Chondrocyte (in vitro differentiated cells): ENCODE measurements at regions not wholly inside any gene's neighbourhood (a gene's known extent, or its start where the extent isn't known, plus 50 kb on each side); places are given as distances from the start of the nearest gene placed in this dataset.

Source experiments
- DNase-seq: peaks from one replicate; pipeline ENCODE4 v3.0.0; 2021; ENCODE audit warnings: mixed read lengths, low spot score
- H3K27ac Mint-ChIP-seq: one replicate; pipeline ENCODE4 v1.8.0; 2021; ENCODE audit warnings: mild to moderate bottlenecking, moderate library complexity, mixed read lengths; ENCODE audit not compliant: unreplicated experiment
- H3K27me3 Mint-ChIP-seq: 2 replicates; pipeline ENCODE4 v1.8.0; 2021; ENCODE audit warnings: low read depth, mixed read lengths
- H3K36me3 Mint-ChIP-seq: 2 replicates; pipeline ENCODE4 v1.8.0; 2021; ENCODE audit warnings: low read depth, mixed read lengths
- H3K4me1 Mint-ChIP-seq: 2 replicates; pipeline ENCODE4 v1.8.0; 2021; ENCODE audit warnings: low read depth, mild to moderate bottlenecking, mixed read lengths
- H3K4me3 Mint-ChIP-seq: one replicate; pipeline ENCODE4 v1.8.0; 2021; ENCODE audit warnings: mild to moderate bottlenecking, moderate library complexity, mixed read lengths; ENCODE audit not compliant: unreplicated experiment
- H3K9me3 Mint-ChIP-seq: 2 replicates; pipeline ENCODE4 v1.8.0; 2021; ENCODE audit warnings: low read depth, mixed read lengths
- CTCF ChIP-seq: fragments of 200-600 bp; sonication (generic); IDR thresholded peaks from 2 replicates; pipeline ENCODE4 v1.5.0; 2021; ENCODE audit warnings: antibody characterized with exemption, mild to moderate bottlenecking, moderate library complexity

GRCh38 chr2:136539355-136539754 is 226.0 kb upstream of the THSD7B start:
- TF ChIP-seq CTCF, result no peak
- Mint-ChIP-seq H3K27ac (no peak overlapping the region), H3K36me3 (no peaks in the 10 kb centered on the region), H3K4me3 (no peak overlapping the region), H3K4me1 (no peaks in the 10 kb centered on the region), H3K9me3 (peaks cover 16% of the 10 kb centered on the region), H3K27me3 (no peaks in the 10 kb centered on the region)
- no peak for DNase-seq

- no peaks in the 10 kb centered on the region for H3K36me3 Mint-ChIP-seq
- peaks cover 16% of the 10 kb centered on the region for H3K9me3 Mint-ChIP-seq
- no peak overlapping the region for H3K4me3 Mint-ChIP-seq
- no peak for DNase-seq
- H3K4me1 Mint-ChIP-seq, result no peaks in the 10 kb centered on the region
- TF ChIP-seq CTCF, result no peak
- no peak overlapping the region for H3K27ac Mint-ChIP-seq
- no peaks in the 10 kb centered on the region for H3K27me3 Mint-ChIP-seq
Measured at GRCh38 chr2:136538489-136538888, 226.9 kb upstream of the THSD7B start.

DNA sequence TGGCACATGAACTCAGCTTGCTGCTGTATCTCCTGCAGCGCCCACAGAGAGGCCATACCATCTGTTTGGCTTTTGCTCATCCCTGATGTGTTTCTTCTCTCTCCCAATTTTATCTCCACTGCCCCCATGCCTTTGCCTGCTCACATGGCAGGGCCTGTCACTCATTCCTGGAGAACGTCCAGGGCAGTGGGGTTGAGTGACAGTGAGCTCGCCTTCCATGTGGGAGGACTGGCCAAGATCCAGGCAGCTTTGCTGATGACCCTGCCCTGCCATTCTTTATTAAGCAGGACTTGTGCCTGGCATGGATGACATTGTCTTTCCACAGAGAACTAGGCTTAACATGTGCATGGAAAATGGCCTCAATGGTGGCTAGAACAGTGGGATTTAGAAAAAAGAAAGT is 230.5 kb upstream of the THSD7B start:
- H3K27me3 Mint-ChIP-seq, result no peaks in the 10 kb centered on the region
- no peak overlapping the region for H3K27ac Mint-ChIP-seq
- H3K36me3 Mint-ChIP-seq, result no peaks in the 10 kb centered on the region
- TF ChIP-seq CTCF, result no peak
- H3K9me3 Mint-ChIP-seq, result peaks cover 9% of the 10 kb centered on the region
- DNase-seq, result no peak
- no peak overlapping the region for H3K4me3 Mint-ChIP-seq
- no peaks in the 10 kb centered on the region for H3K4me1 Mint-ChIP-seq

DNA sequence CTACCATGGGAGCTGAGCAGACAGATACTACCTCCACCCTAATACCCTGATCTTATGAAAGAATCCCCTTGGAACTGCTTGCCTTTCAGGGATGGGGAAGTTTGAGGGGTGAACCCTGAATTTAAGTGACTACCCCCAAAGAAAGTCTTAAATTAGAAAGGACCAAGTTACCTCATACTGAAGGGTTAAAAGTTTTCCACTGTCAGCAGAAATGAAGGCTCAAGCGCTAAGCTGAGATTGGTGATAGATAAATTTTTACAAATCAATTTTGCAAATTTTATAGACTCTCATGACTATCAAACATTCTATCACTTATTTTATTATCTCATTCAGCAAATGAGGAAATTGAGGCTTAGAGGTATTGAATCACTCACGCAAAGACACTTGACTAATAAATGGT is 233.2 kb upstream of the THSD7B start:
- peaks cover 9% of the 10 kb centered on the region for H3K9me3 Mint-ChIP-seq
- no peaks in the 10 kb centered on the region for H3K27me3 Mint-ChIP-seq
- H3K4me1 Mint-ChIP-seq, result no peaks in the 10 kb centered on the region
- H3K36me3 Mint-ChIP-seq, result no peaks in the 10 kb centered on the region
- no peak for TF ChIP-seq CTCF
- DNase-seq, result no peak
- H3K4me3 Mint-ChIP-seq, result no peak overlapping the region
- H3K27ac Mint-ChIP-seq, result no peak overlapping the region

DNA sequence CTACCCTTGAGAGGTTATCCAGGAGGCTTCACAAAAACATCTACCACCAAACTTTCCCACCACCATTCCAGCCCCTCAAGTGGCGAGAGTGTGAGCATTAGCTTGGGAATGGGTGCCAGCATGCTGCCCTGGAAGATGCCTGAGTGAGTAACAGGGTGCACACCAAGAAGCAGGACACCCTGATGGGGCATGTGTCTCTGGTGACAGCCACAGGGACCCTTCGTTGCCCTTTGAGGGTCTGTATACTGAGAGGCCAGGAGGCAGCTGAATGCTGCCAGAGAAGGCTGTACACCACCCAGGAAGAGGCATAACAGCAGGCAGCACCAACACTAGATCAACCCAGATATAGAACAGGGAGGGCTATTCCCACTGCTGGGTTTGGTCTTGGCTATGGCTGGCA is 233.6 kb upstream of the THSD7B start:
- no peak for TF ChIP-seq CTCF
- no peaks in the 10 kb centered on the region for H3K27me3 Mint-ChIP-seq

More for the DNA sequence above, 233.6 kb upstream of the THSD7B start:
- Mint-ChIP-seq H3K36me3 (no peaks in the 10 kb centered on the region), H3K9me3 (peaks cover 7% of the 10 kb centered on the region), H3K4me3 (no peak overlapping the region), H3K27ac (no peak overlapping the region), H3K4me1 (no peaks in the 10 kb centered on the region)
- DNase-seq, result no peak
